GM19239 (cell line): ENCODE measurements at regions not wholly inside any gene's neighbourhood (a gene's known extent, or its start where the extent isn't known, plus 50 kb on each side); places are given as distances from the start of the nearest gene placed in this dataset.
"Not testable (repeated sequence)": the region's sequence is repeated elsewhere in the genome, so short reads cannot be mapped to it uniquely, and the experiment has no call there.

Source experiments
- DNase-seq: peaks from one replicate; pipeline ENCODE4 v3.0.0; 2011; ENCODE audit warnings: low spot score; ENCODE audit not compliant: insufficient read length
- FAIRE-seq: peaks from 2 replicates; lab custom pipeline; 2011; peaks lifted over from hg19 to GRCh38; lab: Jason Lieb, UNC

- no peak for FAIRE-seq
- DNase-seq: no peak
Measured at GRCh38 chr12:105479710-105480109, 149.2 kb downstream of the C12orf75 start.

GRCh38 chr12:105480162-105480561 lies 149.7 kb downstream of the C12orf75 start:
- FAIRE-seq (no peak), DNase-seq (no peak)

GRCh38 chr12:105481392-105482300 lies 151.2 kb downstream of the C12orf75 start:
- no peak for DNase-seq
- FAIRE-seq: no peak

GRCh38 chr12:105482951-105483350 lies 152.5 kb downstream of the C12orf75 start:
- FAIRE-seq (no peak), DNase-seq (no peak)

GRCh38 chr12:105483691-105484090 lies 153.2 kb downstream of the C12orf75 start:
- FAIRE-seq (no peak), DNase-seq (no peak)

- FAIRE-seq (no peak), DNase-seq (no peak)
Measured at GRCh38 chr12:105485321-105485910, 154.9 kb downstream of the C12orf75 start.

GRCh38 chr12:105485921-105486320 lies 155.4 kb downstream of the C12orf75 start:
- FAIRE-seq (no peak), DNase-seq (no peak)

- FAIRE-seq: no peak
- no peak for DNase-seq
Measured at GRCh38 chr12:105487963-105488362, 157.5 kb downstream of the C12orf75 start.

GRCh38 chr12:105492591-105493545 lies 162.4 kb downstream of the C12orf75 start:
- no peak for FAIRE-seq

GRCh38 chr12:105499205-105499604 lies 168.7 kb downstream of the C12orf75 start:
- FAIRE-seq (no peak), DNase-seq (no peak)

More at GRCh38 chr12:105492591-105493545, 162.4 kb downstream of the C12orf75 start:
- DNase-seq: no peak

- FAIRE-seq, DNase-seq: not testable (repeated sequence)
Measured at GRCh38 chr12:105500676-105501075, 170.2 kb downstream of the C12orf75 start.

- DNase-seq (no peak), FAIRE-seq (no peak)
Measured at GRCh38 chr12:105502426-105502930, 172.0 kb downstream of the C12orf75 start.

- DNase-seq (no peak), FAIRE-seq (no peak)
Measured at GRCh38 chr12:105503619-105504018, 173.1 kb downstream of the C12orf75 start.

GRCh38 chr12:105504286-105504685 lies 173.8 kb downstream of the C12orf75 start:
- DNase-seq (no peak), FAIRE-seq (no peak)

- FAIRE-seq (no peak), DNase-seq (no peak)
Measured at GRCh38 chr12:105506678-105507310, 176.3 kb downstream of the C12orf75 start.

GRCh38 chr12:105507311-105508038 lies 177.0 kb downstream of the C12orf75 start:
- FAIRE-seq (no peak), DNase-seq (no peak)

- FAIRE-seq: no peak
Measured at GRCh38 chr12:105508096-105508495, 177.6 kb downstream of the C12orf75 start.

GRCh38 chr12:105510526-105510925 lies 180.0 kb downstream of the C12orf75 start:
- FAIRE-seq (no peak), DNase-seq (no peak)

More at GRCh38 chr12:105508096-105508495, 177.6 kb downstream of the C12orf75 start:
- DNase-seq: no peak

- DNase-seq, FAIRE-seq: not testable (repeated sequence)
Measured at GRCh38 chr12:105512861-105513260, 182.4 kb downstream of the C12orf75 start.
